ENCODE measurements at regions not wholly inside any gene's neighbourhood (a gene's known extent, or its start where the extent isn't known, plus 50 kb on each side); places are given as distances from the start of the nearest gene placed in this dataset.
"Not testable (repeated sequence)": the region's sequence is repeated elsewhere in the genome, so short reads cannot be mapped to it uniquely, and the experiment has no call there.

GRCh38 chr11:33434294-33434693 lies 177.1 kb downstream of the HIPK3 start:
- Mint-ChIP-seq H3K36me3 (ENCODE audit: low read depth) (peaks cover 26% of the 10 kb centered on the region), H3K27me3 (ENCODE audit: low read depth) (no peaks in the 10 kb centered on the region), H3K4me1 (no peaks in the 10 kb centered on the region), H3K9me3 (peaks cover 20% of the 10 kb centered on the region), H3K27ac (ENCODE audit: unreplicated experiment) (no peak overlapping the region), H3K4me3 (no peak overlapping the region)
- DNase-seq (ENCODE audit: low read depth, low spot score) = no peak
- TF ChIP-seq CTCF (conservative IDR thresholded peaks at IDR 0.05) = no peak

- peaks cover 21% of the 10 kb centered on the region for H3K36me3 Mint-ChIP-seq (ENCODE audit: low read depth)
- peaks cover 18% of the 10 kb centered on the region for H3K9me3 Mint-ChIP-seq
- DNase-seq (ENCODE audit: low read depth, low spot score); H3K27me3 Mint-ChIP-seq (ENCODE audit: low read depth); H3K27ac Mint-ChIP-seq (ENCODE audit: unreplicated experiment); H3K4me1 Mint-ChIP-seq; H3K4me3 Mint-ChIP-seq: not testable (repeated sequence)
Observed at GRCh38 chr11:33428435-33428834, 171.3 kb downstream of the HIPK3 start.

- DNase-seq (ENCODE audit: low read depth, low spot score) = no peak
- no peaks in the 10 kb centered on the region for H3K9me3 Mint-ChIP-seq
- no peak for TF ChIP-seq CTCF (conservative IDR thresholded peaks at IDR 0.05)
- H3K36me3 Mint-ChIP-seq (ENCODE audit: low read depth) = no peaks in the 10 kb centered on the region
- no peaks in the 10 kb centered on the region for H3K4me1 Mint-ChIP-seq
- peaks cover 4% of the 10 kb centered on the region for H3K27me3 Mint-ChIP-seq (ENCODE audit: low read depth)
- no peak overlapping the region for H3K27ac Mint-ChIP-seq (ENCODE audit: unreplicated experiment)
- H3K4me3 Mint-ChIP-seq = no peak overlapping the region
Observed at GRCh38 chr11:33420959-33421566, 163.9 kb downstream of the HIPK3 start.

- Mint-ChIP-seq H3K9me3 (no peaks in the 10 kb centered on the region), H3K27ac (ENCODE audit: unreplicated experiment) (no peak overlapping the region), H3K4me1 (no peaks in the 10 kb centered on the region), H3K4me3 (no peak overlapping the region), H3K36me3 (ENCODE audit: low read depth) (no peaks in the 10 kb centered on the region), H3K27me3 (ENCODE audit: low read depth) (peaks cover 3% of the 10 kb centered on the region)
- DNase-seq (ENCODE audit: low read depth, low spot score) = no peak
- no peak for TF ChIP-seq CTCF (conservative IDR thresholded peaks at IDR 0.05)
Observed at GRCh38 chr11:33419924-33420323, 162.7 kb downstream of the HIPK3 start.

- H3K9me3 Mint-ChIP-seq = no peaks in the 10 kb centered on the region
- no peaks in the 10 kb centered on the region for H3K27me3 Mint-ChIP-seq (ENCODE audit: low read depth)
- TF ChIP-seq CTCF (conservative IDR thresholded peaks at IDR 0.05) = no peak
- H3K4me1 Mint-ChIP-seq = peaks cover 5% of the 10 kb centered on the region
- DNase-seq (ENCODE audit: low read depth, low spot score) = no peak
- H3K27ac Mint-ChIP-seq (ENCODE audit: unreplicated experiment) = no peak overlapping the region
- no peaks in the 10 kb centered on the region for H3K36me3 Mint-ChIP-seq (ENCODE audit: low read depth)
- H3K4me3 Mint-ChIP-seq = no peak overlapping the region
Observed at GRCh38 chr11:33417121-33417520, 159.9 kb downstream of the HIPK3 start.

GRCh38 chr11:33413301-33413700 lies 156.1 kb downstream of the HIPK3 start:
- Mint-ChIP-seq H3K4me3 (no peak overlapping the region), H3K27me3 (ENCODE audit: low read depth) (peaks cover 5% of the 10 kb centered on the region), H3K4me1 (peaks cover 5% of the 10 kb centered on the region), H3K27ac (ENCODE audit: unreplicated experiment) (no peak overlapping the region), H3K36me3 (ENCODE audit: low read depth) (no peaks in the 10 kb centered on the region), H3K9me3 (no peaks in the 10 kb centered on the region)
- TF ChIP-seq CTCF (conservative IDR thresholded peaks at IDR 0.05) = no peak
- DNase-seq (ENCODE audit: low read depth, low spot score) = no peak

Measured in neural crest cell (in vitro differentiated cells).